NCI-H2029 treated with DMSO at 0.1 percent for 48 hours (cell line): ENCODE measurements at regions not wholly inside any gene's neighbourhood (a gene's known extent, or its start where the extent isn't known, plus 50 kb on each side); places are given as distances from the start of the nearest gene placed in this dataset.
"Not testable (repeated sequence)": the region's sequence is repeated elsewhere in the genome, so short reads cannot be mapped to it uniquely, and the experiment has no call there.

ENCODE experiments used
- DNase-seq: peaks from one replicate; lab custom pipeline; 2025; lab: John Stamatoyannopoulos, UW

- DNase-seq = no peak
Observed at GRCh38 chr7:142568435-142569097, 180.7 kb upstream of the PRSS1 start.

- no peak for DNase-seq
Observed at GRCh38 chr7:142567201-142568075, 181.8 kb upstream of the PRSS1 start.

- no peak for DNase-seq
Observed at GRCh38 chr7:142566271-142566670, 183.0 kb upstream of the PRSS1 start.

GRCh38 chr7:142564125-142564524, 185.1 kb upstream of the PRSS1 start:
- not testable (repeated sequence) for DNase-seq

GRCh38 chr7:142563470-142563869, 185.8 kb upstream of the PRSS1 start:
- no peak for DNase-seq

GRCh38 chr7:142562688-142563087, 186.6 kb upstream of the PRSS1 start:
- DNase-seq = no peak

GRCh38 chr7:142561396-142561795, 187.9 kb upstream of the PRSS1 start:
- not testable (repeated sequence) for DNase-seq

GRCh38 chr7:142560770-142561169, 188.5 kb upstream of the PRSS1 start:
- not testable (repeated sequence) for DNase-seq

GRCh38 chr7:142560166-142560565, 189.1 kb upstream of the PRSS1 start:
- no peak for DNase-seq

GRCh38 chr7:142557971-142558582, 191.2 kb upstream of the PRSS1 start:
- no peak for DNase-seq

GRCh38 chr7:142556740-142557139, 192.5 kb upstream of the PRSS1 start:
- no peak for DNase-seq

GRCh38 chr7:142554560-142555532, 194.4 kb upstream of the PRSS1 start:
- DNase-seq = no peak

GRCh38 chr7:142553216-142553615, 196.1 kb upstream of the PRSS1 start:
- no peak for DNase-seq

GRCh38 chr7:142548978-142549377, 200.3 kb upstream of the PRSS1 start:
- DNase-seq = no peak

GRCh38 chr7:142546452-142546851, 202.8 kb upstream of the PRSS1 start:
- DNase-seq = no peak

- DNase-seq = no peak
Observed at GRCh38 chr7:142542942-142543341, 206.3 kb upstream of the PRSS1 start.

GRCh38 chr7:142542105-142542504, 207.2 kb upstream of the PRSS1 start:
- no peak for DNase-seq

- no peak for DNase-seq
Observed at GRCh38 chr7:142540371-142540770, 208.9 kb upstream of the PRSS1 start.

GRCh38 chr7:142539901-142540300, 209.4 kb upstream of the PRSS1 start:
- DNase-seq = no peak

GRCh38 chr7:142537760-142538159, 211.5 kb upstream of the PRSS1 start:
- no peak for DNase-seq

GRCh38 chr7:142535123-142535779, 214.0 kb upstream of the PRSS1 start:
- DNase-seq = no peak
